A549 (cell line): ENCODE measurements at regions not wholly inside any gene's neighbourhood (a gene's known extent, or its start where the extent isn't known, plus 50 kb on each side); places are given as distances from the start of the nearest gene placed in this dataset.

ENCODE experiments used
- ATAC-seq, 2 experiments: fragments of 200-7000 bp in 1 of 2; fragments of >200 bp in 1 of 2; cut with Nextera tagmentation in 1 of 2; cut with Tn5 transposase in 1 of 2; 3 replicates each; pipeline versions ENCODE4 v1.8.0 to v1.9.1; 2018 to 2020; ENCODE audit warnings: mild to moderate bottlenecking in 1 of 2, moderate library complexity in 1 of 2
- CTCF ChIA-PET: fragments of 300-600 bp; sonication (Branson Sonifier 250); formaldehyde crosslinking; extraction: SDS; loops from one replicate; lab custom pipeline; 2021; ENCODE audit warnings: antibody characterized with exemption, inconsistent platforms; lab: Yijun Ruan, JAX
- POLR2A ChIA-PET: fragments of 350-600 bp; formaldehyde crosslinking; extraction: SDS; loops from one replicate; lab custom pipeline; 2021; ENCODE audit warnings: antibody characterized with exemption, inconsistent platforms; lab: Yijun Ruan, JAX
- DNase-seq, 2 experiments: peaks; one replicate each; pipeline versions ENCODE4 v3.0.0 to v3.0.0-alpha.2; 2011 to 2016; ENCODE audit warnings: low read depth in 1 of 2, low spot score in 1 of 2
- FAIRE-seq: peaks from 2 replicates; lab custom pipeline; 2011; peaks lifted over from hg19 to GRCh38; lab: Jason Lieb, UNC
- H3K27ac ChIP-seq, 2 experiments: fragments of >200 bp; sonication (Bioruptor Twin); formaldehyde crosslinking; 3 replicates each; pipeline ENCODE4 v1.5.1; 2016 to 2017
- H3K4me1 ChIP-seq: fragments of >200 bp; sonication (Bioruptor Twin); formaldehyde crosslinking; 3 replicates; pipeline ENCODE4 v1.6.1; 2016
- H3K4me2 ChIP-seq: fragments of >200 bp; sonication (Bioruptor Twin); formaldehyde crosslinking; 3 replicates; pipeline ENCODE4 v1.6.1; 2016
- H3K4me3 ChIP-seq: fragments of >200 bp; sonication (Bioruptor Twin); formaldehyde crosslinking; 3 replicates; pipeline ENCODE4 v1.5.1; 2016
- H3K9me3 ChIP-seq: fragments of >200 bp; sonication (Bioruptor Twin); formaldehyde crosslinking; 3 replicates; pipeline ENCODE4 v1.6.1; 2016
- CBX2 ChIP-seq: fragments of 200-600 bp; sonication (generic); IDR thresholded peaks from 2 replicates; pipeline ENCODE4 v1.6.1; 2016; ENCODE audit warnings: low read depth, mild to moderate bottlenecking, borderline replicate concordance
- CHD2 ChIP-seq: fragments of 150-350 bp; IDR thresholded peaks from 2 replicates; pipeline ENCODE4 v1.6.1; 2014; ENCODE audit warnings: low read length; ENCODE audit not compliant: partially characterized antibody
- CHD4 ChIP-seq: fragments of 200-600 bp; sonication (generic); IDR thresholded peaks from 2 replicates; pipeline ENCODE4 v1.6.1; 2016; ENCODE audit warnings: antibody characterized with exemption, mild to moderate bottlenecking, borderline replicate concordance
- EHF ChIP-seq: fragments of 250-450 bp; sonication (Bioruptor Pico); IDR thresholded peaks from 2 replicates; pipeline ENCODE4 v1.5.0; 2020; ENCODE audit warnings: mild to moderate bottlenecking
- EHMT2 ChIP-seq: fragments of 200-600 bp; sonication (generic); IDR thresholded peaks from 2 replicates; pipeline ENCODE4 v1.6.1; 2016; ENCODE audit warnings: antibody characterized with exemption, low read depth, mild to moderate bottlenecking, moderate library complexity
- EP300 ChIP-seq, 2 experiments: fragments of >200 bp; sonication (Bioruptor Twin); formaldehyde crosslinking; IDR thresholded peaks; 2 replicates in 1 of 2; 3 replicates in 1 of 2; pipeline ENCODE4 v1.6.1; 2016 to 2017
- ESRRA ChIP-seq: fragments of 150-350 bp; IDR thresholded peaks from 2 replicates; pipeline ENCODE4 v1.6.1; 2014; ENCODE audit warnings: mild to moderate bottlenecking, low read length, borderline replicate concordance
- FOSB ChIP-seq: fragments of 250-450 bp; sonication (Bioruptor Pico); IDR thresholded peaks from 2 replicates; pipeline ENCODE4 v1.5.0; 2020; ENCODE audit warnings: mild to moderate bottlenecking, moderate library complexity
- FOSL2 ChIP-seq, 2 experiments: fragments of 450-650 bp in 1 of 2; fragments of >200 bp in 1 of 2; sonication (Bioruptor Twin) in 1 of 2; formaldehyde crosslinking; IDR thresholded peaks; 2 replicates each; pipeline versions ENCODE4 v1.5.0 to v1.6.1; 2016 to 2020; ENCODE audit warnings: mild to moderate bottlenecking in 1 of 2, moderate library complexity in 1 of 2
- HEYL ChIP-seq: fragments of 250-450 bp; sonication (Bioruptor Pico); IDR thresholded peaks from 2 replicates; pipeline ENCODE4 v1.8.0; 2021; ENCODE audit warnings: mild to moderate bottlenecking, moderate library complexity
- HOXA7 ChIP-seq: fragments of 250-450 bp; sonication (Bioruptor Pico); IDR thresholded peaks from 2 replicates; pipeline ENCODE4 v1.5.0; 2020; ENCODE audit warnings: mild to moderate bottlenecking, moderate library complexity
- JUN ChIP-seq, 2 experiments: fragments of >200 bp; sonication (Bioruptor Twin); formaldehyde crosslinking; IDR thresholded peaks; 2 replicates in 1 of 2; 3 replicates in 1 of 2; pipeline ENCODE4 v1.6.1; 2016 to 2017
- KDM5A ChIP-seq: fragments of 200-600 bp; sonication (generic); IDR thresholded peaks from 2 replicates; pipeline ENCODE4 v1.6.1; 2016; ENCODE audit warnings: antibody characterized with exemption, mild to moderate bottlenecking
- MAFK ChIP-seq: fragments of 450-650 bp; IDR thresholded peaks from 2 replicates; pipeline ENCODE4 v1.6.1; 2014; ENCODE audit not compliant: partially characterized antibody
- MYC ChIP-seq: IDR thresholded peaks from 2 replicates; pipeline ENCODE4 v1.6.1; 2012; ENCODE audit warnings: mild to moderate bottlenecking, inconsistent platforms, low read length, improper control_type of control experiment, borderline replicate concordance
- NPAS2 ChIP-seq: fragments of 250-450 bp; sonication (Bioruptor Pico); IDR thresholded peaks from 2 replicates; pipeline ENCODE4 v1.8.0; 2022; ENCODE audit warnings: mild to moderate bottlenecking, moderate library complexity, borderline replicate concordance
- PHF8 ChIP-seq: fragments of 200-600 bp; sonication (generic); IDR thresholded peaks from 2 replicates; pipeline ENCODE4 v1.6.1; 2016; ENCODE audit warnings: low read depth, mild to moderate bottlenecking, antibody characterized with exemption, moderate library complexity, borderline replicate concordance
- RCOR1 ChIP-seq: fragments of 150-350 bp; IDR thresholded peaks from 2 replicates; pipeline ENCODE4 v1.6.1; 2014; ENCODE audit warnings: antibody characterized with exemption, low read length, low read depth
- RFX5 ChIP-seq: fragments of 450-650 bp; IDR thresholded peaks from 2 replicates; pipeline ENCODE4 v1.7.1; 2014; ENCODE audit warnings: antibody characterized with exemption, mild to moderate bottlenecking, moderate library complexity
- RNF2 ChIP-seq: fragments of 200-600 bp; sonication (generic); IDR thresholded peaks from 2 replicates; pipeline ENCODE4 v1.6.1; 2016; ENCODE audit warnings: low read depth, mild to moderate bottlenecking, antibody characterized with exemption, moderate library complexity, borderline replicate concordance
- ZC3H11A ChIP-seq: fragments of 450-650 bp; IDR thresholded peaks from 2 replicates; pipeline ENCODE4 v1.6.1; 2014; ENCODE audit warnings: antibody characterized with exemption, mild to moderate bottlenecking
- ZFP36 ChIP-seq: fragments of 450-650 bp; IDR thresholded peaks from 2 replicates; pipeline ENCODE4 v1.6.1; 2014; ENCODE audit warnings: borderline replicate concordance; ENCODE audit not compliant: partially characterized antibody
- WGBS: methylation state at CpG from one replicate; pipeline ENCODE4 v1.1.6; 2017; ENCODE audit errors: missing lambda C conversion rate; 5-methylcytosine and 5-hydroxymethylcytosine counted together
- TF ChIP-seq, protein P1 (sequence below): fragments of 200-600 bp; sonication (generic); IDR thresholded peaks from 2 replicates; pipeline ENCODE4 v1.6.1; 2016; ENCODE audit warnings: antibody characterized with exemption, mild to moderate bottlenecking, moderate library complexity

DNA sequence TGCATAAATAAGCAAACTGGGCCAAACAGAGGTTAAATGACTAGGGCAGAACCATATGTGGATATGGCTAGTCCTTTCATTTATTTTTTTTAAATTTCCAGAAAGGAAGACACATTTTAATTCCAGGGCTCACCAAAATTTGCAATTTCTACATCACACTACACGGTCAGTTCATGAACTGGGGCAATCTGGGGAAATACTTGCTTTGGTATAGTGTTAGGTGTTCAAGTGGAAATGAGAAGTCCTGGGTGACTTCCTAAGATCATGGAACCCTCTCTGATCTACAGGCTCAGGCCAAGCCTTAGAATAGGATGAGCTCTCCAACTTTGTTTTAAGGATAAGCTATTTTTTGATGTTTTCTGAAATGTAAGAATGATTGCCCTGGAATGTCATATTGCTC lies 128.6 kb upstream of the SPACA1 start:
- Histone ChIP-seq H3K4me3 (no peak overlapping the region), H3K9me3 (no peaks in the 10 kb centered on the region), H3K4me1 (no peaks in the 10 kb centered on the region), H3K27ac (no peak overlapping the region), H3K4me2 (no peak overlapping the region)
- ATAC-seq = no peak
- CTCF ChIA-PET = no interaction called here
- WGBS = 15% methylated on average over 1 of the region's 1 CpG
- DNase-seq = no peak
- POLR2A ChIA-PET = no interaction called here
- no peak for FAIRE-seq
- TF ChIP-seq FOSB (CRISPR knock-in tag) (no peak), MAFK (no peak), FOSL2 (IDR thresholded peaks at IDR 0.05) (no peak), FOSL2 (CRISPR knock-in tag; IDR thresholded peaks at IDR 0.05) (no peak), HEYL (CRISPR knock-in tag) (no peak), MYC (no peak), EHMT2 (no peak), RCOR1 (no peak), ESRRA (no peak), CHD4 (no peak), ZFP36 (no peak), NPAS2 (CRISPR knock-in tag) (no peak), CBX2 (no peak), ZC3H11A (no peak)
- TF ChIP-seq, protein P1, sequence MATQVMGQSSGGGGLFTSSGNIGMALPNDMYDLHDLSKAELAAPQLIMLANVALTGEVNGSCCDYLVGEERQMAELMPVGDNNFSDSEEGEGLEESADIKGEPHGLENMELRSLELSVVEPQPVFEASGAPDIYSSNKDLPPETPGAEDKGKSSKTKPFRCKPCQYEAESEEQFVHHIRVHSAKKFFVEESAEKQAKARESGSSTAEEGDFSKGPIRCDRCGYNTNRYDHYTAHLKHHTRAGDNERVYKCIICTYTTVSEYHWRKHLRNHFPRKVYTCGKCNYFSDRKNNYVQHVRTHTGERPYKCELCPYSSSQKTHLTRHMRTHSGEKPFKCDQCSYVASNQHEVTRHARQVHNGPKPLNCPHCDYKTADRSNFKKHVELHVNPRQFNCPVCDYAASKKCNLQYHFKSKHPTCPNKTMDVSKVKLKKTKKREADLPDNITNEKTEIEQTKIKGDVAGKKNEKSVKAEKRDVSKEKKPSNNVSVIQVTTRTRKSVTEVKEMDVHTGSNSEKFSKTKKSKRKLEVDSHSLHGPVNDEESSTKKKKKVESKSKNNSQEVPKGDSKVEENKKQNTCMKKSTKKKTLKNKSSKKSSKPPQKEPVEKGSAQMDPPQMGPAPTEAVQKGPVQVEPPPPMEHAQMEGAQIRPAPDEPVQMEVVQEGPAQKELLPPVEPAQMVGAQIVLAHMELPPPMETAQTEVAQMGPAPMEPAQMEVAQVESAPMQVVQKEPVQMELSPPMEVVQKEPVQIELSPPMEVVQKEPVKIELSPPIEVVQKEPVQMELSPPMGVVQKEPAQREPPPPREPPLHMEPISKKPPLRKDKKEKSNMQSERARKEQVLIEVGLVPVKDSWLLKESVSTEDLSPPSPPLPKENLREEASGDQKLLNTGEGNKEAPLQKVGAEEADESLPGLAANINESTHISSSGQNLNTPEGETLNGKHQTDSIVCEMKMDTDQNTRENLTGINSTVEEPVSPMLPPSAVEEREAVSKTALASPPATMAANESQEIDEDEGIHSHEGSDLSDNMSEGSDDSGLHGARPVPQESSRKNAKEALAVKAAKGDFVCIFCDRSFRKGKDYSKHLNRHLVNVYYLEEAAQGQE = no peak

DNA sequence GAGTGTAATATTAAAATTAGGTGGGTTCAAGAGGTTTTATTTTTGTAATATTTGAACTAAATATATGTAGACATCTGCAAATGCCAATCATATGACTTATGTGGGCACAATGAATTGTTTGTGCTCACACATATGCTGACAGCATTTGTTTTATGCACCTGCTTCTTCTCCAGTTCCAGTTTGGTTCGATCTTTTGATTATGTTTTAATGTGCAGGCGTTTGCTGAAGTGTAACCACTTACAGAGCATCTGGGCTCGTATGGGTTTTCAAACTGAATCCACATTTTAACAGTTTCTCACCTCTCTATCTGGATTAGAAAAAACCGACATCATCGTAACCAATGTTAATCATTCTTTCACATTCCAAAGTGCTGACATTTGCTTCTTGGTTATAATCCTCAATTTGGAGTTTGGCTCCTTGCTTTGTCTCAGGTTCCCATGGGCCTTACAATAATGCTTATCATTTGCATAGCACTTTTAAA lies 129.1 kb upstream of the SPACA1 start:
- ChIA-PET POLR2A (no interaction called here), CTCF (no interaction called here)
- Histone ChIP-seq H3K4me2 (no peak overlapping the region), H3K27ac (no peak overlapping the region), H3K4me1 (no peaks in the 10 kb centered on the region), H3K4me3 (no peak overlapping the region), H3K9me3 (no peaks in the 10 kb centered on the region)
- 51% methylated on average over 5 of the region's 5 CpGs for WGBS
- no peak for FAIRE-seq
- DNase-seq = no peak
- no peak for ATAC-seq
- no peak for TF ChIP-seq RFX5
- no peak for TF ChIP-seq JUN (IDR thresholded peaks at IDR 0.05)
- TF ChIP-seq KDM5A = no peak
- TF ChIP-seq RNF2 = no peak
- TF ChIP-seq HOXA7 (CRISPR knock-in tag) = no peak

GRCh38 chr6:87917886-87918285 lies 129.8 kb upstream of the SPACA1 start:
- POLR2A ChIA-PET = no interaction called here

More at GRCh38 chr6:87917886-87918285, 129.8 kb upstream of the SPACA1 start:
- CTCF ChIA-PET = no interaction called here
- no peak for ATAC-seq
- 44% methylated on average over 1 of the region's 1 CpG for WGBS
- Histone ChIP-seq H3K4me2 (no peak overlapping the region), H3K4me1 (no peaks in the 10 kb centered on the region), H3K27ac (no peak overlapping the region), H3K4me3 (no peak overlapping the region), H3K9me3 (no peaks in the 10 kb centered on the region)
- DNase-seq = no peak
- TF ChIP-seq CHD2 (no peak), EP300 (IDR thresholded peaks at IDR 0.05) (no peak), ZFP36 (no peak), PHF8 (no peak), EHF (no peak)
- FAIRE-seq = no peak
